Central memory CD8-positive, alpha-beta T cell (primary cell): ENCODE measurements at regions not wholly inside any gene's neighbourhood (a gene's known extent, or its start where the extent isn't known, plus 50 kb on each side); places are given as distances from the start of the nearest gene placed in this dataset.

Source experiments
- ATAC-seq: fragments of 150-1000 bp; cut with Tn5 transposase; replicated peaks from 2 replicates; pipeline ENCODE4 v1.10.0; 2022; ENCODE audit warnings: mild to moderate bottlenecking, moderate FRiP score, moderate number of reproducible peaks; ENCODE audit not compliant: poor library complexity, severe bottlenecking; ENCODE audit errors: extremely low read depth
- DNase-seq, 2 donors: peaks; one replicate each; pipeline ENCODE4 v3.0.0; 2021; ENCODE audit warnings: low spot score in 2 of 2
- H3K27ac Mint-ChIP-seq: one replicate; pipeline ENCODE4 v1.8.0; 2022; ENCODE audit warnings: low read depth, mild to moderate bottlenecking, moderate library complexity, mixed read lengths
- H3K27me3 Mint-ChIP-seq: one replicate; pipeline ENCODE4 v1.8.0; 2022; ENCODE audit warnings: mixed read lengths
- H3K36me3 Mint-ChIP-seq: one replicate; pipeline ENCODE4 v1.8.0; 2022; ENCODE audit warnings: mild to moderate bottlenecking, moderate library complexity, mixed read lengths; ENCODE audit not compliant: insufficient read depth
- H3K4me1 Mint-ChIP-seq: one replicate; pipeline ENCODE4 v1.8.0; 2022; ENCODE audit warnings: mixed read lengths
- H3K4me3 Mint-ChIP-seq: one replicate; pipeline ENCODE4 v1.8.0; 2022; ENCODE audit warnings: mild to moderate bottlenecking, moderate library complexity, mixed read lengths
- H3K9me3 Mint-ChIP-seq: one replicate; pipeline ENCODE4 v1.8.0; 2022; ENCODE audit warnings: mixed read lengths

GRCh38 chr1:61627365-61627764 is 97.6 kb downstream of the TM2D1 start:
- peaks cover 6% of the 10 kb centered on the region for H3K27me3 Mint-ChIP-seq
- no peaks in the 10 kb centered on the region for H3K4me1 Mint-ChIP-seq
- no peak overlapping the region for H3K4me3 Mint-ChIP-seq
- H3K36me3 Mint-ChIP-seq: no peaks in the 10 kb centered on the region
- no peaks in the 10 kb centered on the region for H3K9me3 Mint-ChIP-seq
- DNase-seq: no peak
- ATAC-seq: no peak
- no peak overlapping the region for H3K27ac Mint-ChIP-seq

GRCh38 chr1:61626816-61627215 is 98.1 kb downstream of the TM2D1 start:
- no peaks in the 10 kb centered on the region for H3K9me3 Mint-ChIP-seq
- no peak for DNase-seq
- no peaks in the 10 kb centered on the region for H3K36me3 Mint-ChIP-seq
- no peak overlapping the region for H3K4me3 Mint-ChIP-seq
- H3K27ac Mint-ChIP-seq: no peak overlapping the region
- peaks cover 6% of the 10 kb centered on the region for H3K27me3 Mint-ChIP-seq
- ATAC-seq: no peak
- no peaks in the 10 kb centered on the region for H3K4me1 Mint-ChIP-seq

GRCh38 chr1:61623852-61624251 is 101.1 kb downstream of the TM2D1 start:
- no peak overlapping the region for H3K27ac Mint-ChIP-seq
- ATAC-seq (no peak), DNase-seq (no peak)
- peaks cover 8% of the 10 kb centered on the region for H3K27me3 Mint-ChIP-seq
- no peaks in the 10 kb centered on the region for H3K4me1 Mint-ChIP-seq
- H3K9me3 Mint-ChIP-seq: no peaks in the 10 kb centered on the region
- H3K4me3 Mint-ChIP-seq: no peak overlapping the region
- H3K36me3 Mint-ChIP-seq: no peaks in the 10 kb centered on the region

- no peaks in the 10 kb centered on the region for H3K4me1 Mint-ChIP-seq
- ATAC-seq (no peak), DNase-seq (no peak)
- H3K27ac Mint-ChIP-seq: no peak overlapping the region
- H3K27me3 Mint-ChIP-seq: peaks cover 26% of the 10 kb centered on the region
- H3K4me3 Mint-ChIP-seq: no peak overlapping the region
- no peaks in the 10 kb centered on the region for H3K36me3 Mint-ChIP-seq
- H3K9me3 Mint-ChIP-seq: no peaks in the 10 kb centered on the region
Observed at GRCh38 chr1:61620536-61620935, 104.4 kb downstream of the TM2D1 start.

- Mint-ChIP-seq H3K36me3 (no peaks in the 10 kb centered on the region), H3K27ac (no peak overlapping the region), H3K4me3 (no peak overlapping the region), H3K9me3 (no peaks in the 10 kb centered on the region), H3K27me3 (peaks cover 36% of the 10 kb centered on the region), H3K4me1 (no peaks in the 10 kb centered on the region)
- DNase-seq (no peak), ATAC-seq (no peak)
Observed at GRCh38 chr1:61618755-61619154, 106.2 kb downstream of the TM2D1 start.

GRCh38 chr1:61618193-61618592 is 106.7 kb downstream of the TM2D1 start:
- no peaks in the 10 kb centered on the region for H3K9me3 Mint-ChIP-seq
- no peaks in the 10 kb centered on the region for H3K36me3 Mint-ChIP-seq
- ATAC-seq (no peak), DNase-seq (no peak)
- no peak overlapping the region for H3K4me3 Mint-ChIP-seq
- H3K4me1 Mint-ChIP-seq: no peaks in the 10 kb centered on the region
- H3K27me3 Mint-ChIP-seq: peaks cover 36% of the 10 kb centered on the region
- no peak overlapping the region for H3K27ac Mint-ChIP-seq

GRCh38 chr1:61616830-61617229 is 108.1 kb downstream of the TM2D1 start:
- ATAC-seq (no peak), DNase-seq (no peak)
- H3K27ac Mint-ChIP-seq: no peak overlapping the region
- no peaks in the 10 kb centered on the region for H3K36me3 Mint-ChIP-seq
- no peaks in the 10 kb centered on the region for H3K9me3 Mint-ChIP-seq
- H3K4me3 Mint-ChIP-seq: no peak overlapping the region
- no peaks in the 10 kb centered on the region for H3K4me1 Mint-ChIP-seq
- H3K27me3 Mint-ChIP-seq: peaks cover 36% of the 10 kb centered on the region

GRCh38 chr1:61612602-61613001 is 112.3 kb downstream of the TM2D1 start:
- ATAC-seq (no peak), DNase-seq (no peak)
- H3K4me1 Mint-ChIP-seq: no peaks in the 10 kb centered on the region
- peaks cover 25% of the 10 kb centered on the region for H3K27me3 Mint-ChIP-seq
- H3K9me3 Mint-ChIP-seq: no peaks in the 10 kb centered on the region
- no peaks in the 10 kb centered on the region for H3K36me3 Mint-ChIP-seq
- no peak overlapping the region for H3K27ac Mint-ChIP-seq
- H3K4me3 Mint-ChIP-seq: no peak overlapping the region

GRCh38 chr1:61609040-61609439 is 115.9 kb downstream of the TM2D1 start:
- H3K9me3 Mint-ChIP-seq: no peaks in the 10 kb centered on the region
- H3K4me3 Mint-ChIP-seq: no peak overlapping the region
- no peaks in the 10 kb centered on the region for H3K4me1 Mint-ChIP-seq
- H3K36me3 Mint-ChIP-seq: no peaks in the 10 kb centered on the region
- H3K27me3 Mint-ChIP-seq: no peaks in the 10 kb centered on the region
- DNase-seq: no peak
- H3K27ac Mint-ChIP-seq: no peak overlapping the region
- ATAC-seq: no peak

- Mint-ChIP-seq H3K36me3 (no peaks in the 10 kb centered on the region), H3K9me3 (no peaks in the 10 kb centered on the region), H3K27ac (no peak overlapping the region), H3K4me3 (no peak overlapping the region), H3K27me3 (no peaks in the 10 kb centered on the region), H3K4me1 (no peaks in the 10 kb centered on the region)
- no peak for DNase-seq
- no peak for ATAC-seq
Observed at GRCh38 chr1:61607448-61607847, 117.5 kb downstream of the TM2D1 start.

- Mint-ChIP-seq H3K27ac (no peak overlapping the region), H3K27me3 (no peaks in the 10 kb centered on the region), H3K9me3 (no peaks in the 10 kb centered on the region), H3K4me3 (no peak overlapping the region), H3K36me3 (no peaks in the 10 kb centered on the region), H3K4me1 (no peaks in the 10 kb centered on the region)
- DNase-seq: no peak
- ATAC-seq: no peak
Observed at GRCh38 chr1:61606448-61607312, 118.3 kb downstream of the TM2D1 start.

- no peak for DNase-seq
- Mint-ChIP-seq H3K9me3 (no peaks in the 10 kb centered on the region), H3K27ac (no peak overlapping the region), H3K4me1 (no peaks in the 10 kb centered on the region), H3K27me3 (no peaks in the 10 kb centered on the region), H3K4me3 (no peak overlapping the region), H3K36me3 (no peaks in the 10 kb centered on the region)
- ATAC-seq: no peak
Observed at GRCh38 chr1:61605607-61606321, 119.2 kb downstream of the TM2D1 start.

GRCh38 chr1:61604684-61605083 is 120.3 kb downstream of the TM2D1 start:
- no peak overlapping the region for H3K27ac Mint-ChIP-seq
- H3K4me3 Mint-ChIP-seq: no peak overlapping the region
- no peak for DNase-seq
- H3K9me3 Mint-ChIP-seq: no peaks in the 10 kb centered on the region
- no peak for ATAC-seq
- H3K36me3 Mint-ChIP-seq: no peaks in the 10 kb centered on the region
- peaks cover 9% of the 10 kb centered on the region for H3K27me3 Mint-ChIP-seq
- no peaks in the 10 kb centered on the region for H3K4me1 Mint-ChIP-seq
